Fibroblast of villous mesenchyme (primary cell): ENCODE measurements at regions not wholly inside any gene's neighbourhood (a gene's known extent, or its start where the extent isn't known, plus 50 kb on each side); places are given as distances from the start of the nearest gene placed in this dataset.
"Not testable (repeated sequence)": the region's sequence is repeated elsewhere in the genome, so short reads cannot be mapped to it uniquely, and the experiment has no call there.

ENCODE experiments used
- DNase-seq: peaks from one replicate; pipeline ENCODE4 v3.0.0-alpha.2; 2010; ENCODE audit warnings: low read depth
- H3K4me3 ChIP-seq: 2 replicates; pipeline ENCODE4 v1.5.1; 2011; ENCODE audit warnings: low read depth, mild to moderate bottlenecking, low read length
- CTCF ChIP-seq: IDR thresholded peaks from 2 replicates; pipeline ENCODE4 v1.5.1; 2012; ENCODE audit warnings: low read depth, mild to moderate bottlenecking, low read length; ENCODE audit not compliant: insufficient read depth

GRCh38 chr4:72948080-72948479 is 121.4 kb downstream of the COX18 start:
- DNase-seq, result no peak
- H3K4me3 ChIP-seq, result no peak overlapping the region
- TF ChIP-seq CTCF, result no peak

- no peak for DNase-seq
- no peak for TF ChIP-seq CTCF
- no peak overlapping the region for H3K4me3 ChIP-seq
Observed at GRCh38 chr4:72945719-72946336, 123.7 kb downstream of the COX18 start.

GRCh38 chr4:72942565-72942964 is 127.0 kb downstream of the COX18 start:
- H3K4me3 ChIP-seq, result no peak overlapping the region
- no peak for TF ChIP-seq CTCF
- DNase-seq, result no peak

- DNase-seq, result no peak
- TF ChIP-seq CTCF, result no peak
- H3K4me3 ChIP-seq, result no peak overlapping the region
Observed at GRCh38 chr4:72938516-72938915, 131.0 kb downstream of the COX18 start.

GRCh38 chr4:72935462-72935861 is 134.1 kb downstream of the COX18 start:
- TF ChIP-seq CTCF, result no peak
- no peak for DNase-seq

GRCh38 chr4:72933029-72933428 is 136.5 kb downstream of the COX18 start:
- no peak overlapping the region for H3K4me3 ChIP-seq
- DNase-seq, result no peak
- TF ChIP-seq CTCF, result no peak

More at GRCh38 chr4:72935462-72935861, 134.1 kb downstream of the COX18 start:
- no peak overlapping the region for H3K4me3 ChIP-seq

- TF ChIP-seq CTCF, result no peak
- H3K4me3 ChIP-seq, result no peak overlapping the region
- DNase-seq, result no peak
Observed at GRCh38 chr4:72931346-72931745, 138.2 kb downstream of the COX18 start.

- not testable (repeated sequence) for H3K4me3 ChIP-seq, DNase-seq
Observed at GRCh38 chr4:72929596-72930274, 139.8 kb downstream of the COX18 start.
